Mesothelial cell of epicardium (in vitro differentiated cells): ENCODE measurements at regions not wholly inside any gene's neighbourhood (a gene's known extent, or its start where the extent isn't known, plus 50 kb on each side); places are given as distances from the start of the nearest gene placed in this dataset.

Experiments
- DNase-seq, 2 experiments: peaks; one replicate each; pipeline ENCODE4 v3.0.0; 2021; ENCODE audit warnings: low spot score in 2 of 2; ENCODE audit not compliant: unreplicated experiment in 2 of 2
- H3K27ac Mint-ChIP-seq: 2 replicates; pipeline ENCODE4 v1.8.0; 2021; ENCODE audit warnings: mixed read lengths
- H3K27me3 Mint-ChIP-seq: 2 replicates; pipeline ENCODE4 v1.8.0; 2021; ENCODE audit warnings: low read depth, mixed read lengths
- H3K36me3 Mint-ChIP-seq: 2 replicates; pipeline ENCODE4 v1.8.0; 2021; ENCODE audit warnings: mixed read lengths
- H3K4me1 Mint-ChIP-seq: 2 replicates; pipeline ENCODE4 v1.8.0; 2021; ENCODE audit warnings: mixed read lengths
- H3K4me3 Mint-ChIP-seq: 2 replicates; pipeline ENCODE4 v1.8.0; 2021; ENCODE audit warnings: mild to moderate bottlenecking, moderate library complexity, mixed read lengths
- H3K9me3 Mint-ChIP-seq: 2 replicates; pipeline ENCODE4 v1.8.0; 2021; ENCODE audit warnings: mixed read lengths
- TF ChIP-seq, protein P1 (sequence below): fragments of 200-600 bp; sonication (generic); IDR thresholded peaks from one replicate; pipeline ENCODE4 v1.5.0; 2021; ENCODE audit warnings: antibody characterized with exemption; ENCODE audit not compliant: unreplicated experiment

- Mint-ChIP-seq H3K4me3 (no peak overlapping the region), H3K27ac (no peak overlapping the region), H3K9me3 (no peaks in the 10 kb centered on the region), H3K4me1 (no peaks in the 10 kb centered on the region), H3K36me3 (no peaks in the 10 kb centered on the region), H3K27me3 (no peaks in the 10 kb centered on the region)
- TF ChIP-seq, protein P1, sequence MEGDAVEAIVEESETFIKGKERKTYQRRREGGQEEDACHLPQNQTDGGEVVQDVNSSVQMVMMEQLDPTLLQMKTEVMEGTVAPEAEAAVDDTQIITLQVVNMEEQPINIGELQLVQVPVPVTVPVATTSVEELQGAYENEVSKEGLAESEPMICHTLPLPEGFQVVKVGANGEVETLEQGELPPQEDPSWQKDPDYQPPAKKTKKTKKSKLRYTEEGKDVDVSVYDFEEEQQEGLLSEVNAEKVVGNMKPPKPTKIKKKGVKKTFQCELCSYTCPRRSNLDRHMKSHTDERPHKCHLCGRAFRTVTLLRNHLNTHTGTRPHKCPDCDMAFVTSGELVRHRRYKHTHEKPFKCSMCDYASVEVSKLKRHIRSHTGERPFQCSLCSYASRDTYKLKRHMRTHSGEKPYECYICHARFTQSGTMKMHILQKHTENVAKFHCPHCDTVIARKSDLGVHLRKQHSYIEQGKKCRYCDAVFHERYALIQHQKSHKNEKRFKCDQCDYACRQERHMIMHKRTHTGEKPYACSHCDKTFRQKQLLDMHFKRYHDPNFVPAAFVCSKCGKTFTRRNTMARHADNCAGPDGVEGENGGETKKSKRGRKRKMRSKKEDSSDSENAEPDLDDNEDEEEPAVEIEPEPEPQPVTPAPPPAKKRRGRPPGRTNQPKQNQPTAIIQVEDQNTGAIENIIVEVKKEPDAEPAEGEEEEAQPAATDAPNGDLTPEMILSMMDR: no peak
- no peak for DNase-seq
These were observed 76.9 kb upstream of the PSMD7 start for GRCh38 chr16:74219706-74220105.

- H3K9me3 Mint-ChIP-seq: no peaks in the 10 kb centered on the region
- no peak overlapping the region for H3K27ac Mint-ChIP-seq
- no peak for DNase-seq
- no peaks in the 10 kb centered on the region for H3K36me3 Mint-ChIP-seq
- no peaks in the 10 kb centered on the region for H3K4me1 Mint-ChIP-seq
- TF ChIP-seq, protein P1: no peak
- no peaks in the 10 kb centered on the region for H3K27me3 Mint-ChIP-seq
- no peak overlapping the region for H3K4me3 Mint-ChIP-seq
These were observed 77.7 kb upstream of the PSMD7 start for GRCh38 chr16:74218871-74219270.

DNA sequence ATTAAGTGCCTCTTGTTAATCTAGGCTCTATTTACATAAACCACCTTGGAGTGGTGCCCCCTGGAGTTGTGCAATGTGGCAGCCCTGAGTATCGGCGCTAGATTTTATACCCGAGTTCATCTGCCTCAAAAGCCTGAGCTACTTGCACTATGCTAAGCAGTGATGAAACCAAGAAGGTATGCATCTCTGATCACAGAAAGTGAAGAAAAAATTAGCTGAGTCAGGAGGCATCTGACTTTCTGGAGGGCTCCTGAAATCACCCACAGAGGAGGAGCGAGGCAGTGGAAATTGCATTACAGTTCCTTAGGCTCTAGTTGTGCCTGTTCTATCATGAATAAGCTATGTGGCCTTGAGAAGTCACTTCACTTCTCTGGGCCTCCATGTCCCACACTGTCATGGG is 80.3 kb upstream of the PSMD7 start:
- no peak for DNase-seq
- H3K27me3 Mint-ChIP-seq: no peaks in the 10 kb centered on the region
- no peaks in the 10 kb centered on the region for H3K9me3 Mint-ChIP-seq
- no peaks in the 10 kb centered on the region for H3K36me3 Mint-ChIP-seq
- no peak overlapping the region for H3K27ac Mint-ChIP-seq
- TF ChIP-seq, protein P1: no peak
- no peaks in the 10 kb centered on the region for H3K4me1 Mint-ChIP-seq
- no peak overlapping the region for H3K4me3 Mint-ChIP-seq

DNA sequence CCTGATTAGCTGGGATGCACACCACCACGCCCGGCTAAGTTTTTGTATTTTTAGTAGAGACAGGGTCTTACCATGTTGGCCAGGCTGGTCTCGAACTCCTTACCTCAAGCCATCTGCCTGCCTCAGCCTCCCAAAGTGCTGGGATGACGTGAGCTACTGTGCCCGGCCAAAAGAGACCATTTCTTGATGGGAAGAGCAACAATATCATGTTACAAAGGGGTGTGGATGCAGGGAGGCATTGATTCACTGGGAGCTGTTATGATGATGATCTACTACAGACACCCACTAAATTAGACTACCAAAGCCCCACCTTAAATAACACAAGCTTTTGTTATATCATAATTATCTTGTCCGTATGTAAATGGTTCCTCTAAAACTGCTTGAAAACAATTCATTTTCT is 81.4 kb upstream of the PSMD7 start:
- DNase-seq: no peak
- TF ChIP-seq, protein P1: no peak
- Mint-ChIP-seq H3K4me3 (no peak overlapping the region), H3K36me3 (no peaks in the 10 kb centered on the region), H3K27ac (no peak overlapping the region), H3K27me3 (no peaks in the 10 kb centered on the region), H3K4me1 (no peaks in the 10 kb centered on the region), H3K9me3 (no peaks in the 10 kb centered on the region)

- Mint-ChIP-seq H3K9me3 (no peaks in the 10 kb centered on the region), H3K27me3 (no peaks in the 10 kb centered on the region), H3K4me1 (peaks cover 2% of the 10 kb centered on the region), H3K36me3 (no peaks in the 10 kb centered on the region), H3K27ac (no peak overlapping the region), H3K4me3 (no peak overlapping the region)
- no peak for DNase-seq
- TF ChIP-seq, protein P1: no peak
These were observed 83.2 kb upstream of the PSMD7 start for GRCh38 chr16:74213372-74213771.

GRCh38 chr16:74210245-74210644 is 86.4 kb upstream of the PSMD7 start:
- Mint-ChIP-seq H3K4me3 (no peak overlapping the region), H3K4me1 (peaks cover 2% of the 10 kb centered on the region), H3K27me3 (no peaks in the 10 kb centered on the region), H3K36me3 (no peaks in the 10 kb centered on the region), H3K9me3 (no peaks in the 10 kb centered on the region), H3K27ac (no peak overlapping the region)
- DNase-seq: no peak
- TF ChIP-seq, protein P1: no peak
